Caco-2 (cell line): ENCODE measurements at regions not wholly inside any gene's neighbourhood (a gene's known extent, or its start where the extent isn't known, plus 50 kb on each side); places are given as distances from the start of the nearest gene placed in this dataset.
A peak's percentile ranks its signal among the peaks of the same experiment; 100 is the strongest.

Experiments
- BruUV-seq: library from RNA; stranded (reverse); fragments of 400-500 nt; replicated peaks from 2 replicates; lab custom pipeline; 2021; lab: Mats Ljungman, UMichigan
- CTCF ChIA-PET: fragments of 300-600 bp; sonication (Branson Sonifier 250); formaldehyde crosslinking; loops from one replicate; lab custom pipeline; 2022; ENCODE audit warnings: antibody characterized with exemption; lab: Charles Lee
- POLR2A ChIA-PET: fragments of 300-600 bp; sonication (Branson Sonifier 250); formaldehyde crosslinking; loops from one replicate; lab custom pipeline; 2022; ENCODE audit warnings: antibody characterized with exemption; lab: Charles Lee
- DNase-seq, 2 experiments: peaks; one replicate each; pipeline versions ENCODE4 v3.0.0 to v3.0.0-alpha.2; 2020 to 2022
- H3K27me3 ChIP-seq: replicated peaks from 2 replicates; pipeline ENCODE4 v1.6.0; 2011; ENCODE audit warnings: low read length; ENCODE audit not compliant: control insufficient read depth, insufficient read depth
- H3K36me3 ChIP-seq: 2 replicates; pipeline ENCODE4 v1.5.1; 2011; ENCODE audit warnings: low read length; ENCODE audit not compliant: control insufficient read depth, insufficient read depth
- H3K4me1 ChIP-seq: fragments of 250-450 bp; sonication (Bioruptor Pico); 2 replicates; pipeline ENCODE4 v1.5.1; 2020; ENCODE audit warnings: mild to moderate bottlenecking
- H3K4me3 ChIP-seq: 2 replicates; pipeline ENCODE4 v1.5.1; 2011; ENCODE audit warnings: low read depth, mild to moderate bottlenecking, control low read depth, low read length
- H3K9me3 ChIP-seq: fragments of 250-450 bp; sonication (Bioruptor Pico); 2 replicates; pipeline ENCODE4 v1.5.1; 2020; ENCODE audit warnings: mild to moderate bottlenecking, moderate library complexity
- H3K27ac Mint-ChIP-seq: one replicate; pipeline ENCODE4 v1.8.0; 2022; ENCODE audit warnings: mixed read lengths; ENCODE audit not compliant: unreplicated experiment
- H3K27me3 Mint-ChIP-seq: one replicate; pipeline ENCODE4 v1.8.0; 2022; ENCODE audit warnings: mixed read lengths; ENCODE audit not compliant: insufficient read depth, unreplicated experiment
- H3K36me3 Mint-ChIP-seq: one replicate; pipeline ENCODE4 v1.8.0; 2022; ENCODE audit warnings: mild to moderate bottlenecking, mixed read lengths; ENCODE audit not compliant: insufficient read depth, unreplicated experiment
- H3K4me1 Mint-ChIP-seq: one replicate; pipeline ENCODE4 v1.8.0; 2022; ENCODE audit warnings: low read depth, mixed read lengths; ENCODE audit not compliant: unreplicated experiment
- H3K4me3 Mint-ChIP-seq: one replicate; pipeline ENCODE4 v1.8.0; 2022; ENCODE audit warnings: mild to moderate bottlenecking, moderate library complexity, mixed read lengths; ENCODE audit not compliant: unreplicated experiment
- H3K9me3 Mint-ChIP-seq: one replicate; pipeline ENCODE4 v1.8.0; 2022; ENCODE audit warnings: mixed read lengths; ENCODE audit not compliant: unreplicated experiment
- CTCF ChIP-seq, 2 experiments: fragments of 200-600 bp in 1 of 2; IDR thresholded peaks; 1 replicate in 1 of 2; 2 replicates in 1 of 2; pipeline versions ENCODE4 v1.5.1 to v1.8.0; 2011 to 2022; ENCODE audit warnings: antibody characterized with exemption in 1 of 2, control low read depth in 1 of 2, inconsistent platforms in 1 of 2, low read depth in 1 of 2, low read length in 1 of 2, mild to moderate bottlenecking in 1 of 2, moderate library complexity in 1 of 2; ENCODE audit not compliant: insufficient read depth in 1 of 2, severe bottlenecking in 1 of 2, unreplicated experiment in 1 of 2
- intact Hi-C: fragments of 100-400 bp; cut with micrococcal nuclease; formaldehyde crosslinking; loops from one replicate; pipeline ENCODE4 v1.10.0; 2022; ENCODE audit not compliant: unreplicated experiment

GRCh38 chr10:78441010-78441409, 407.3 kb downstream of the RPS24 start:
- H3K36me3 ChIP-seq, result no peaks in the 10 kb centered on the region
- no peaks in the 10 kb centered on the region for H3K27me3 ChIP-seq
- peaks cover 7% of the 10 kb centered on the region for H3K4me1 Mint-ChIP-seq
- no peak overlapping the region for H3K27ac Mint-ChIP-seq
- no peak for TF ChIP-seq CTCF (IDR thresholded peaks at IDR 0.05; ENCODE audit: insufficient read depth in 1 of 2, low read depth in 1 of 2, low read length in 1 of 2, severe bottlenecking in 1 of 2, unreplicated experiment in 1 of 2)
- H3K27me3 Mint-ChIP-seq, result no peaks in the 10 kb centered on the region
- intact Hi-C loops, result no loop called here
- no TSS peak for BruUV-seq
- ChIA-PET CTCF (no interaction called here), POLR2A (no interaction called here)
- no peak overlapping the region for H3K4me3 Mint-ChIP-seq
- H3K4me1 ChIP-seq, result no peaks in the 10 kb centered on the region
- no peaks in the 10 kb centered on the region for H3K9me3 Mint-ChIP-seq
- no peak overlapping the region for H3K4me3 ChIP-seq
- no peaks in the 10 kb centered on the region for H3K9me3 ChIP-seq
- no peak for DNase-seq
- H3K36me3 Mint-ChIP-seq, result no peaks in the 10 kb centered on the region

- Histone ChIP-seq H3K36me3 (no peaks in the 10 kb centered on the region), H3K4me1 (no peaks in the 10 kb centered on the region), H3K27me3 (no peaks in the 10 kb centered on the region), H3K4me3 (no peak overlapping the region), H3K9me3 (no peaks in the 10 kb centered on the region)
- Mint-ChIP-seq H3K36me3 (no peaks in the 10 kb centered on the region), H3K27ac (no peak overlapping the region), H3K9me3 (no peaks in the 10 kb centered on the region), H3K27me3 (no peaks in the 10 kb centered on the region), H3K4me1 (peaks cover 7% of the 10 kb centered on the region), H3K4me3 (no peak overlapping the region)
- ChIA-PET CTCF (no interaction called here), POLR2A (no interaction called here)
- no peak for DNase-seq
- no TSS peak for BruUV-seq
- no peak for TF ChIP-seq CTCF (IDR thresholded peaks at IDR 0.05; ENCODE audit: insufficient read depth in 1 of 2, low read depth in 1 of 2, low read length in 1 of 2, severe bottlenecking in 1 of 2, unreplicated experiment in 1 of 2)
- intact Hi-C loops, result no loop called here
These were observed 408.0 kb downstream of the RPS24 start for GRCh38 chr10:78441694-78442093.

- Mint-ChIP-seq H3K4me1 (peaks cover 3% of the 10 kb centered on the region), H3K4me3 (no peak overlapping the region), H3K27me3 (no peaks in the 10 kb centered on the region), H3K27ac (peak overlapping the region; percentile 71), H3K9me3 (no peaks in the 10 kb centered on the region), H3K36me3 (no peaks in the 10 kb centered on the region)
- TF ChIP-seq CTCF (IDR thresholded peaks at IDR 0.05; ENCODE audit: insufficient read depth in 1 of 2, low read depth in 1 of 2, low read length in 1 of 2, severe bottlenecking in 1 of 2, unreplicated experiment in 1 of 2), result no peak
- ChIA-PET CTCF (interaction anchor here (0.6 kb wide), 1 partner anchor 102 kb away, joined by 4 read pairs; no protein-coding TSS in a partner anchor), POLR2A (no interaction called here)
- DNase-seq, result no peak
- H3K36me3 ChIP-seq, result no peaks in the 10 kb centered on the region
- H3K27me3 ChIP-seq, result no peaks in the 10 kb centered on the region
- no peaks in the 10 kb centered on the region for H3K9me3 ChIP-seq
- BruUV-seq, result no TSS peak
- no peak overlapping the region for H3K4me3 ChIP-seq
- H3K4me1 ChIP-seq, result no peaks in the 10 kb centered on the region
- intact Hi-C loops, result no loop called here
These were observed 409.3 kb downstream of the RPS24 start for GRCh38 chr10:78442836-78443550.
